H7 (cell line): ENCODE measurements at regions not wholly inside any gene's neighbourhood (a gene's known extent, or its start where the extent isn't known, plus 50 kb on each side); places are given as distances from the start of the nearest gene placed in this dataset.
"Not testable (repeated sequence)": the region's sequence is repeated elsewhere in the genome, so short reads cannot be mapped to it uniquely, and the experiment has no call there.

Experiments
- DNase-seq: peaks from one replicate; pipeline ENCODE4 v3.0.0; 2012
- H3K27me3 ChIP-seq: 2 replicates; pipeline ENCODE4 v1.6.0; 2011; ENCODE audit warnings: mild to moderate bottlenecking, low read length; ENCODE audit not compliant: control insufficient read depth, insufficient read depth
- H3K36me3 ChIP-seq: replicated peaks from 2 replicates; pipeline ENCODE4 v1.5.1; 2011; ENCODE audit warnings: low read length; ENCODE audit not compliant: control insufficient read depth, insufficient read depth
- H3K4me3 ChIP-seq: 2 replicates; pipeline ENCODE4 v1.5.1; 2011; ENCODE audit warnings: low read depth, mild to moderate bottlenecking, control low read depth, low read length, moderate library complexity; ENCODE audit not compliant: insufficient read depth

GRCh38 chr15:92781925-92782453 is 118.1 kb upstream of the CHD2 start:
- DNase-seq = no peak
- no peaks in the 10 kb centered on the region for H3K36me3 ChIP-seq
- H3K4me3 ChIP-seq = no peak overlapping the region
- no peaks in the 10 kb centered on the region for H3K27me3 ChIP-seq

GRCh38 chr15:92787116-92787515 is 113.0 kb upstream of the CHD2 start:
- Histone ChIP-seq H3K27me3 (no peaks in the 10 kb centered on the region), H3K4me3 (no peak overlapping the region), H3K36me3 (no peaks in the 10 kb centered on the region)
- no peak for DNase-seq

GRCh38 chr15:92788196-92788595 is 111.9 kb upstream of the CHD2 start:
- DNase-seq = no peak
- no peaks in the 10 kb centered on the region for H3K27me3 ChIP-seq
- H3K4me3 ChIP-seq = no peak overlapping the region
- no peaks in the 10 kb centered on the region for H3K36me3 ChIP-seq

GRCh38 chr15:92788793-92789192 is 111.3 kb upstream of the CHD2 start:
- DNase-seq, H3K36me3 ChIP-seq, H3K4me3 ChIP-seq, H3K27me3 ChIP-seq: not testable (repeated sequence)

GRCh38 chr15:92796161-92796611 is 103.9 kb upstream of the CHD2 start:
- Histone ChIP-seq H3K36me3 (no peaks in the 10 kb centered on the region), H3K27me3 (no peaks in the 10 kb centered on the region), H3K4me3 (no peak overlapping the region)
- no peak for DNase-seq

GRCh38 chr15:92797168-92798052 is 102.7 kb upstream of the CHD2 start:
- Histone ChIP-seq H3K4me3 (no peak overlapping the region), H3K36me3 (no peaks in the 10 kb centered on the region), H3K27me3 (no peaks in the 10 kb centered on the region)
- peak; percentile 57 for DNase-seq

- H3K4me3 ChIP-seq = no peak overlapping the region
Measured at GRCh38 chr15:92800013-92800412, 100.1 kb upstream of the CHD2 start.

GRCh38 chr15:92800416-92801055 is 99.6 kb upstream of the CHD2 start:
- not testable (repeated sequence) for H3K36me3 ChIP-seq, H3K4me3 ChIP-seq, H3K27me3 ChIP-seq, DNase-seq

More at GRCh38 chr15:92800013-92800412, 100.1 kb upstream of the CHD2 start:
- no peak for DNase-seq
- no peaks in the 10 kb centered on the region for H3K36me3 ChIP-seq
- H3K27me3 ChIP-seq = no peaks in the 10 kb centered on the region

- not testable (repeated sequence) for H3K36me3 ChIP-seq, H3K27me3 ChIP-seq, DNase-seq, H3K4me3 ChIP-seq
Measured at GRCh38 chr15:92801056-92801773, 98.9 kb upstream of the CHD2 start.

GRCh38 chr15:92801774-92802464 is 98.2 kb upstream of the CHD2 start:
- H3K27me3 ChIP-seq = no peaks in the 10 kb centered on the region
- H3K4me3 ChIP-seq = no peak overlapping the region
- no peak for DNase-seq
- H3K36me3 ChIP-seq = no peaks in the 10 kb centered on the region

- no peak for DNase-seq
- H3K27me3 ChIP-seq = no peaks in the 10 kb centered on the region
- H3K36me3 ChIP-seq = no peaks in the 10 kb centered on the region
- H3K4me3 ChIP-seq = no peak overlapping the region
Measured at GRCh38 chr15:92803536-92803851, 96.6 kb upstream of the CHD2 start.

- H3K36me3 ChIP-seq = no peaks in the 10 kb centered on the region
- H3K27me3 ChIP-seq = no peaks in the 10 kb centered on the region
- no peak for DNase-seq
- no peak overlapping the region for H3K4me3 ChIP-seq
Measured at GRCh38 chr15:92803852-92804609, 96.1 kb upstream of the CHD2 start.

- not testable (repeated sequence) for H3K4me3 ChIP-seq, H3K27me3 ChIP-seq, DNase-seq, H3K36me3 ChIP-seq
Measured at GRCh38 chr15:92804610-92804936, 95.6 kb upstream of the CHD2 start.
